GM19023 (cell line): ENCODE measurements at regions not wholly inside any gene's neighbourhood (a gene's known extent, or its start where the extent isn't known, plus 50 kb on each side); places are given as distances from the start of the nearest gene placed in this dataset.

ENCODE experiments used
- ATAC-seq: cut with Tn5 transposase; IDR thresholded peaks from one replicate; pipeline ENCODE4 v1.9.1; 2021; ENCODE audit warnings: mild to moderate bottlenecking, moderate library complexity; ENCODE audit not compliant: unreplicated experiment

- ATAC-seq = no peak
These were observed 599.5 kb upstream of the PTGER4 start for GRCh38 chr5:40080191-40080590.

DNA sequence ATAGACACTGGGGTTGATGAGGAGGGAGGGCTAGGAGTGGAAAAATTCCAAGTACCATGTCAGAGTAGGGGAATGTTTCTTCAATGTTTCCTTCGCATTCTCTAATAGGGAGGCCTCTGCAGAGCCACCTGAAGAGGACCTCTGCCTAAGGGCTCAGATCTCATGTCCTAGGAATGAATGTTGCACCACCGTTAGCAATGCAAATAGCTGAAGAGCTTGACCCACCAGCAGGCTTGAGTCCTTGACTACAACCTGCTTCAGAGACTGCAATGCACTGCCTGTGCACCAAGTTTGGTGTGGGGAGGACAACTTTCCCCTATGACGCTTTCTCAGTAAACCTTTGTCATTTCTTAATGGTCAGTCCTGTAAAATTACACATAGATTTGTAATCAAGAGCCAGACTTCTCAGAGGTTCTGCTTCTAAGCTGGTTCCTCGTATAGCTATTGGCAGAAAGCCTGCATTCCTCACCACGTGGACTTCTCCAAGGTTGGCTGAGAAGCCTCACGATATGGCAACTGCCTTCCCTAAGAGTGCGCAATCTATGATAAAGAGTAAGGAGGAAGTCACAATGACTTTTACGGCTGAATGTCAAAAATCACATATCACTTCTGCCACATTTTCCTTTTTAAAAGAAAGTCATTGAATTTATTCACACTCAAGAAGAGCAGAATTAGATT, 600.7 kb upstream of the PTGER4 start:
- no peak for ATAC-seq

DNA sequence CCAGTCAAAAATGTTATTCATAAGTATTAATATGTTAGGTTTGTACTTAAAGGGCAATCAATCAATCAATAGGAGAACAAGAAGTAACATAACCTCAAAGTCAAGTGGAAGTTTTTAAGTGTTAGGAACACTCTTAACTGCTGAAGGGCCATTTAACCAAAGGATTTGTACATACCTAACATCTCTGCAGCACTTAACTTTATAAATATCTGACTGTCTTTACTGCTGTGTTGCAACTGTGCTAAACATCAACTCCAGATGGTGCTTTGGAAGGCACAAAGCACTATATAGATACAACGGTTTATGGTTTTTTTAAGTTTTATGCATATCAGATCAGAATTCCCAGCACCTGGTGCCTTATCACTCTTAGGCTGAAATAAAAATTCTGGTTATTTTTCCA, 604.9 kb upstream of the PTGER4 start:
- ATAC-seq = no peak

DNA sequence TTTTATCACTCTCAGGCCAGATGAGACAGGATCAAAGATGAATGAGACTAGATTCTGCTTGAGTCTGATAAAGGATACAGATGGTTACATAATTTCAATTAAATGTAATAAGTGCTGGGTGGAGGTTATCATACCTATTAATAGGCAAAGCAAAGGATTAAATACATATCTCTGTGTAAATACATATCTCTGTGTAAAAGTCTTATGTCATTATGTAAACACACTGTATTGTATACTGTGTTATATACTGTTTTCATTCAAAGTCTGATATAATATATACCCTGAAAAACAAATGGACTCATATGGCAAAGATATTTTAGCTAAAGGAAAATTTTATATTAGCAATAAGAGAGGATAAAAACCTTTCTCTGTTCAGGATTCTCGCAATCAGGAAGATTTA, 605.8 kb upstream of the PTGER4 start:
- no peak for ATAC-seq

GRCh38 chr5:40071870-40072269, 607.8 kb upstream of the PTGER4 start:
- no peak for ATAC-seq

- ATAC-seq = no peak
These were observed 613.1 kb upstream of the PTGER4 start for GRCh38 chr5:40066616-40067015.

- no peak for ATAC-seq
These were observed 626.9 kb upstream of the PTGER4 start for GRCh38 chr5:40052808-40053207.

DNA sequence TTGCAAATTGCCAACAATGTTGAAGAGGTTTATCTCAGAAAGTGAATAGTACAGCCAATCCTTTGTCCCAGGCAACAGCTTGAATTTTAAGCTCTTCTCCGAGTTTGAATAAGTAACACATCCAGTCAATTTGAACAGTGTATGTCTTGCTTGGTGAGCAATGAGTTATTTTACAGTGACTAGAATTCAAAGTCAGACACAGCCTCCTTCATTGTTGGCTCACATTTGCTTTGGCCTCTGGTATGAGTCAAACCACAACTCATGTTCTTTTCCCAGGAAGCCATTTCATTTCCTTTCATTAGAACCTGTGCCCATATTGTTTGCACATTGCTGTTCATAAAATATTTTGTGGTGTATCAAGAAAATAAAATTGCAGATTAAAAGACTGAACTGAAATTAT, 622.0 kb upstream of the DAB2 start:
- ATAC-seq = no peak

DNA sequence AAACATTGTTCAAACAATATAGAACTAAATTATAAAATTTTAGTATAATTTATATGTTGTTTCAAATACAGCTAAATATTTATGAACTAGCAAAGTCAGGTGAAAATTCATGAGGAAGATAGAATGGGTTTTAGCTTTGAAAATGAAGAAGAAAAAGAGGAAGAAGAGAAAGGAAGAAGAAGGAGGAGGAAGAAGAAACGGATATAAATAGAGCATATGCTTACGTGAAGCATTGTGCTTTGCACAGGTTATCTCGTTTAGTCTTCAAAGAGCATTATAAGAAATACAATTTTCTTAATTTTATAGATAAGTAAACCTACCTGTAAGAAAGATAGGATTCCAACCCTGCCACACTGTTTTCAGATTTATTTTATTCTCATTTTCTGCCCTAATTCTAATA, 620.6 kb upstream of the DAB2 start:
- ATAC-seq = no peak

- no peak for ATAC-seq
These were observed 619.1 kb upstream of the DAB2 start for GRCh38 chr5:40043916-40044315.

- no peak for ATAC-seq
These were observed 616.7 kb upstream of the DAB2 start for GRCh38 chr5:40041452-40041851.

GRCh38 chr5:40037713-40038112, 612.9 kb upstream of the DAB2 start:
- no peak for ATAC-seq

GRCh38 chr5:40034441-40034840, 609.7 kb upstream of the DAB2 start:
- ATAC-seq = no peak

DNA sequence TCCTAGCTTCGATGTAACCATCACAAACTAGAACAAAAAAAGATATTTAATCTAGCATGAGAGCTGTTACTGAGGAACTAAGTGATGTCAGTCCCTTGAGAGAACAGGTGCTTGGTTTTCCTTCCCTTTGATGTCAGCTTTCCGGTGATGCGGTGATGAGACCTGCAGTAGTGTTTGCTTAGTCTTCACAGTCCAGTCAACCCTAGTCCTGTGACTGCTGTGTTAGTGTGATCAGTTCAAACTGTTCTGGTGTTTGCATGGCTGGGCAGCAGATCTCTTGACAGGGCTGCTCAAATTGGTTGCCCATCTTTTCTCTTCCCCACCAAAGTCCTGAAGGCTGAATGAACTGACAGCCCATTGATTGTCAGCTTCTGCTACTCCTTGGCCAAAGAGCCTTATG, 608.6 kb upstream of the DAB2 start:
- ATAC-seq = no peak

DNA sequence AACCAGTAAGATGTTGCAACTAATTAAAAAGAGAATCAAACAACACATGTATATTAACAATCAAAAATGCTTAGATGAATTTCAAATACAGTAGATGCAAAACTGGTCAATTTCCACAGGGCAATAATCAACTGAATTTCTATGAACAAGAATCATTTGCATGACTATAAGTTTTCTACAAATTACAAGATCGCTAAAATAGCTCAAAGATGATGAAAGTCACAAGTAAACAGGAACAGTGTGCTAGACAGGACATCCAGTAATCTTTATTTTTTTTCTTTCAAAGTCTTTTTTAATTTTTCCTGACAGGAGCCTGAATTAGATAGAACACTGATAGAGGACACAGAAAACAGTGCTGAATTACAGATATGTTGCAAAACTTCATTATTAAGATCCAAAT, 608.2 kb upstream of the DAB2 start:
- ATAC-seq = no peak

DNA sequence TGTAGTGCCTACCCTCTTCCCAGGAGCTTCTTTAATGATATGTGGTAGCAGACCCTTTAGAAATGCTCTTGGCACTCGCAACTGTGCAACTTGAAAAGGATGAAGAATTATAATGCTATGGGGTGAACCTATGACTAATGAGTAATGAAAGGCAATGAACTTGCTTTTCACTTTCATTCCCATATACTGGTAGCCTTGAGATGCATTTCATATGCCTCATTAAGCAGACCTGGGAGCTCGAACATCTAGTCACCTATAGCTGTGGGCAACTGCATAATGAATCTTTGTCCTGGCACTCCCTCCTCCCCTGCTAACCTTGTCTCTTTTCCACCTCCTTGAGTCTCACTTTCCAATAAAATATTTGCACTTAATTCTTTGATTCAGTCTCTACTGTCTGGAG, 605.9 kb upstream of the DAB2 start:
- ATAC-seq = no peak

DNA sequence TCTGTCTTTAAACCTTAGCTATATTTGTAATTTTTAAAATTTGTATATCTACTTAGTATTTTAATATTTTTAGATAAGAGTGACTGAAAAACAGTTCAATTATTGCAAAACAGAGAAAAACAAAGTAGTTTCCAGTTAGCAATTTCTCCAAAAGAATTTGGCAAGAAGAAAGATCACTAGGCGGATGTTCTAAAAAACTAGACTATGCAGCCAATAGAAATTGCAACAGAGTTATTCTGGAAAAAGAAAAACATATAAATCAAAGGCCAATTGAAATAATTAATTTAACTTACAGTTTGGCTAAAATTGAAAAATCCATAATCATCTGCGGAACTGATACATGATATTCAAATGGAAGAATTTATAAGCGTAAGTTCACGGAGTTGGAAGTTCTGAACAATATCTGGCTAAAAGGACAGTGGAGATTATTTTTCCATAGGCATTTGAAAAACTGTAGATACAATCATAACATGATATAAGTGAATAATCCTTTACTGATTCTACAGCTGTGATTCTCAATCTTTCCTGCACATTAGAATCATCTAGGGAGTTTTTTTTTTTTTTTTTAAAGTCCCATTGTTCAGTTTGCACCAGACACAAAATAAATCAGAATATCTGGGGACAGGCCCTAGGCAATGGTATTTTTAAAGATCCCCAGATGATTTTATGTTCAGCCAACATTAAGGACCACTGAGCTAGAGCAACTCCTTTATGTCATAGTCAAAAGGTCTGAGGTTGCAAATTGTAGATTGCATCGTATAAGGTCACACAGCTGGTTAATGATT, 605.1 kb upstream of the DAB2 start:
- ATAC-seq = no peak

DNA sequence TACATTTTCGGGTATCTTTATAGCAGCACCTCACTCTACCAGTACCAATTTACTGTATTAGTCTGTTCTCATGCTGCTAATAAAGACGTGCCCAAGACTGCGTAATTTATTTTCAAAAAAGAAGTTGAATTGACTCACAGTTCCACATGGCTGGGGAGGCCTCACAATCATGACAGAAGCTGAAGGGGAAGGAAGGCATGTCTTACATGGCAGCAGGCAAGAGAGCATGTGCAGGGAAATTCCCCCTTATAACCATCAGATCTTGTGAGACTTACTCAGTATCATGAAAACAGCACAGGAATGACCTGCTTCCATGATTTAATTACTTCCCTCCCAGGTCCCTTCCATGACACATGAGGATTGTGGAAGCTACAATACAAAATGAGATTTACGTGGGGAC, 602.6 kb upstream of the DAB2 start:
- ATAC-seq = no peak

- no peak for ATAC-seq
These were observed 600.8 kb upstream of the DAB2 start for GRCh38 chr5:40025586-40025985.

GRCh38 chr5:40022057-40022456, 597.3 kb upstream of the DAB2 start:
- no peak for ATAC-seq

- ATAC-seq = no peak
These were observed 596.2 kb upstream of the DAB2 start for GRCh38 chr5:40021007-40021406.

- no peak for ATAC-seq
These were observed 593.1 kb upstream of the DAB2 start for GRCh38 chr5:40017918-40018317.

DNA sequence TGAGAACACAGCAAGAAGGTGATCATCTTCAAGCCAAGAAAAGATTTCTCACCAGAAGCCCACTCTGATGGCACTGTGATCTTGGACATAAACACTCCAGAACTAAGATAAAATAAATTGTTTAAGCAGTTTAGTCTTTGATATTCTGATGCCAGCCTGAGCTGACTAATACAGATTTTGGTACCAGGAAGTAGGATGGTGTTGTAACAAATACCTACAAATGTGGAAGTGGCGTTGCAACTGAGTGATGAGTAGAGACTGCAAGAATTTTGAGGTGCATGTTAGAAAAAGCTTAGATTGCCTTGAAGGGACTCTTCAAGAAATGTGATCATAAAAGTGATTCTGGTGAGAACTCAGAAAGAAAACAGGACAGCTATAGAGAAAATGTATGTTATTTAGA, 592.4 kb upstream of the DAB2 start:
- ATAC-seq = no peak
